AG08396 (cell line): ENCODE measurements at regions not wholly inside any gene's neighbourhood (a gene's known extent, or its start where the extent isn't known, plus 50 kb on each side); places are given as distances from the start of the nearest gene placed in this dataset.
"Not testable (repeated sequence)": the region's sequence is repeated elsewhere in the genome, so short reads cannot be mapped to it uniquely, and the experiment has no call there.

Source experiments
- DNase-seq: peaks from one replicate; pipeline ENCODE4 v3.0.0; 2012; ENCODE audit warnings: low spot score, mixed read lengths

GRCh38 chr15:57767481-57767880, 61.0 kb downstream of the POLR2M start:
- DNase-seq, result no peak

GRCh38 chr15:57769266-57769665, 62.8 kb downstream of the POLR2M start:
- peak; percentile 51 for DNase-seq

- DNase-seq, result no peak
These were observed 64.0 kb downstream of the POLR2M start for GRCh38 chr15:57770495-57770894.

- no peak for DNase-seq
These were observed 65.9 kb downstream of the POLR2M start for GRCh38 chr15:57772223-57772957.

GRCh38 chr15:57773051-57773450, 66.5 kb downstream of the POLR2M start:
- DNase-seq, result no peak

GRCh38 chr15:57777003-57777402, 70.5 kb downstream of the POLR2M start:
- DNase-seq, result no peak

- no peak for DNase-seq
These were observed 74.0 kb downstream of the POLR2M start for GRCh38 chr15:57780471-57780870.

GRCh38 chr15:57782731-57783130, 76.2 kb downstream of the POLR2M start:
- no peak for DNase-seq

GRCh38 chr15:57784081-57784511, 77.6 kb downstream of the POLR2M start:
- no peak for DNase-seq

- DNase-seq, result no peak
These were observed 78.5 kb downstream of the POLR2M start for GRCh38 chr15:57785039-57785438.

- no peak for DNase-seq
These were observed 79.4 kb downstream of the POLR2M start for GRCh38 chr15:57785959-57786358.

- no peak for DNase-seq
These were observed 82.7 kb downstream of the POLR2M start for GRCh38 chr15:57789225-57789624.

- no peak for DNase-seq
These were observed 86.4 kb downstream of the POLR2M start for GRCh38 chr15:57792724-57793449.

- no peak for DNase-seq
These were observed 88.7 kb downstream of the POLR2M start for GRCh38 chr15:57795261-57795660.

GRCh38 chr15:57796146-57796545, 89.6 kb downstream of the POLR2M start:
- no peak for DNase-seq

- DNase-seq, result no peak
These were observed 90.6 kb downstream of the POLR2M start for GRCh38 chr15:57797110-57797509.

- no peak for DNase-seq
These were observed 91.2 kb downstream of the POLR2M start for GRCh38 chr15:57797568-57798267.

GRCh38 chr15:57806003-57806402, 99.5 kb downstream of the POLR2M start:
- DNase-seq, result no peak

GRCh38 chr15:57809285-57809684, 102.8 kb downstream of the POLR2M start:
- DNase-seq, result not testable (repeated sequence)

- no peak for DNase-seq
These were observed 110.1 kb downstream of the POLR2M start for GRCh38 chr15:57816599-57816998.

GRCh38 chr15:57819646-57820045, 113.1 kb downstream of the POLR2M start:
- DNase-seq, result no peak

- DNase-seq, result no peak
These were observed 113.6 kb downstream of the POLR2M start for GRCh38 chr15:57820119-57820518.

- no peak for DNase-seq
These were observed 115.3 kb downstream of the POLR2M start for GRCh38 chr15:57821826-57822225.
